Small intestine (tissue), 7 donors: ENCODE measurements at regions not wholly inside any gene's neighbourhood (a gene's known extent, or its start where the extent isn't known, plus 50 kb on each side); places are given as distances from the start of the nearest gene placed in this dataset.
"Not testable (repeated sequence)": the region's sequence is repeated elsewhere in the genome, so short reads cannot be mapped to it uniquely, and the experiment has no call there.

Experiments
- DNase-seq, 2 donors: peaks; one replicate each; pipeline versions ENCODE4 v3.0.0 to v3.0.0-alpha.2; 2013
- FAIRE-seq: peaks from 2 replicates; lab custom pipeline; 2012; peaks lifted over from hg19 to GRCh38; lab: Jason Lieb, UNC
- H3K27ac ChIP-seq, 3 donors: one replicate each; pipeline ENCODE4 v1.5.1; 2013; ENCODE audit warnings: low read length in 2 of 3, mild to moderate bottlenecking in 2 of 3, control low read depth in 1 of 3, inconsistent platforms in 1 of 3, low read depth in 1 of 3, moderate library complexity in 1 of 3
- H3K27me3 ChIP-seq, 3 donors: one replicate each; pipeline ENCODE4 v1.6.1; 2013; ENCODE audit warnings: low read length in 3 of 3, inconsistent platforms in 1 of 3; ENCODE audit not compliant: control insufficient read depth in 3 of 3, insufficient read depth in 3 of 3
- H3K36me3 ChIP-seq, 3 donors: one replicate each; pipeline ENCODE4 v1.6.1; 2013; ENCODE audit warnings: low read length in 3 of 3, inconsistent platforms in 1 of 3, low read depth in 1 of 3, mild to moderate bottlenecking in 1 of 3, moderate library complexity in 1 of 3; ENCODE audit not compliant: control insufficient read depth in 3 of 3, insufficient read depth in 2 of 3
- H3K4me1 ChIP-seq, 3 donors: one replicate each; pipeline ENCODE4 v1.6.1; 2013; ENCODE audit warnings: low read length in 2 of 3, inconsistent platforms in 1 of 3, low read depth in 1 of 3, mild to moderate bottlenecking in 1 of 3, moderate library complexity in 1 of 3; ENCODE audit not compliant: control insufficient read depth in 3 of 3, insufficient read depth in 2 of 3
- H3K4me3 ChIP-seq, 3 donors: one replicate each; pipeline ENCODE4 v1.5.1; 2013; ENCODE audit warnings: low read length in 3 of 3, control low read depth in 1 of 3, inconsistent platforms in 1 of 3, low read depth in 1 of 3, mild to moderate bottlenecking in 1 of 3, moderate library complexity in 1 of 3
- H3K9me3 ChIP-seq, 2 donors: one replicate each; pipeline ENCODE4 v1.6.1; 2013; ENCODE audit warnings: low read depth in 1 of 2, low read length in 1 of 2; ENCODE audit not compliant: control insufficient read depth in 2 of 2, insufficient read depth in 1 of 2
- WGBS, 3 donors: extraction: QIAGEN DNeasy Blood & Tissue Kit; methylation state at CpG; one replicate each; pipeline ENCODE4 v1.1.7; 2013; 5-methylcytosine and 5-hydroxymethylcytosine counted together
- donor health status: healthy with polysubstance abuse.
- donor health status: control.
- donor health status: control.
- donor health status: Bipolar disorder and iron deficiency.
- donor health status: healthy.

DNA sequence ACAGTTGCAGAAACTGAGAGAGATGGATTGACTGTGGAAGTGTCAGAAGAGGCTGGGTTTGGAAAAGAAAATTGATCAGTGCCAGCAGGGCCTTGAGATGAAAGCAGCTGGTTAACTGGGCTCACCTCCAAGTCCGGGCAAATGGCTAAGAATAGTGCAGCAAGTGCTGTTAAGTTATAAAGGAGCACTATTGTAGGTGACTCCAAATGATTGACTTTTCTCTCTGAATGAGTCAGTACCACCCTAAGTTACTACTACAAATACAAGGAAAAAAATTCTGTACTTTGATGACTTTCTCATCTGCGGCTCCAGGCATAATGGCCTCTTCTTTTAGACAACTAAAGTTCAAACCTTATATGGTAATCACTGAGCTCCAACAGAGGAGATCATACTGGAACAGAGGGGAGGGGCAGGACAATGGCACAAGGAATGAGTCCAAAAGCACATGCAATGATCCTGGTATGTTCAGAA is 733.4 kb upstream of the INTU start:
- FAIRE-seq = no peak
- WGBS, 3 donors = 32 to 71% (median 61%) methylated on average over 2 of the region's 2 CpGs
- Histone ChIP-seq H3K9me3 (peaks cover 0 to 18% of the 10 kb centered on the region in 2 donors), H3K27me3 (no peaks in the 10 kb centered on the region), H3K36me3 (no peaks in the 10 kb centered on the region), H3K27ac (no peak overlapping the region), H3K4me3 (no peak overlapping the region), H3K4me1 (no peaks in the 10 kb centered on the region)
- no peak for DNase-seq

- Histone ChIP-seq H3K4me1 (no peaks in the 10 kb centered on the region), H3K27me3 (no peaks in the 10 kb centered on the region), H3K9me3 (peaks cover 0 to 4% of the 10 kb centered on the region in 2 donors), H3K27ac (no peak overlapping the region), H3K36me3 (no peaks in the 10 kb centered on the region), H3K4me3 (no peak overlapping the region)
- DNase-seq (no peak), FAIRE-seq (no peak)
- 53 to 74% (median 55%) methylated on average over 3 of the region's 3 CpGs for WGBS, 3 donors
These were observed 726.3 kb upstream of the INTU start for GRCh38 chr4:126906466-126906865.

- Histone ChIP-seq H3K4me3 (no peak overlapping the region), H3K9me3 (peaks cover 0 to 4% of the 10 kb centered on the region in 2 donors), H3K27me3 (no peaks in the 10 kb centered on the region), H3K27ac (no peak overlapping the region), H3K4me1 (no peaks in the 10 kb centered on the region), H3K36me3 (no peaks in the 10 kb centered on the region)
- DNase-seq (no peak), FAIRE-seq (no peak)
- 43 to 64% (median 45%) methylated on average over 1 of the region's 1 CpG for WGBS, 3 donors
These were observed 725.4 kb upstream of the INTU start for GRCh38 chr4:126907389-126907788.

DNA sequence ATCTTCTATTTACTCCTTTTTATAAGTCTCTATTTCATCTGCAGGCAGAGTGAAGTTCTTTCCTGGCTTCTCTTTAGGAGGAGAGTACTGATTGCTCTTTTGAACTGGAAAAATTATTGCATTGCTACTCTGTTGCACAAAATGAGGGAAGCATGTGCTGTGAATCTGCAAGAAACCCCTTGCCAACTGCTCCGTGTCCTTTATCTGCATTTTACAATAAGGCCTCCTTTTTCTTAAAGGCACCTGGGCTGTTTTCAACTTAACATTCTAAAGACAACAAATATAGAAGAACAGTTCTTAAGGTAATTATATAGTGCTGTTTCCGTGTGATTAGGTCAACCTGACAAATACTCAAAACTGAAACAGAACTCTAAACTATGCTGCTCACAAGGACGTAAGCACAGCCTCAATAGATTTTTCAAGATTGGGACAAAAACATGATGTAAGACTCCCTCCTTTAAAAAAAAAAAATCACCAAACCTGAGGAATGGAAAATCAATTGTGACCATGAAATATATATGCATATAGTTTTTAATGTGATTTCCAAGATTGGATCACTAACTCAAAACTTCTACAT is 716.6 kb upstream of the INTU start:
- no peak for FAIRE-seq

GRCh38 chr4:126916626-126917140 is 716.1 kb upstream of the INTU start:
- H3K4me3 ChIP-seq = no peak overlapping the region
- H3K27me3 ChIP-seq = no peaks in the 10 kb centered on the region
- H3K27ac ChIP-seq = no peak overlapping the region
- H3K36me3 ChIP-seq = no peaks in the 10 kb centered on the region
- DNase-seq = no peak
- no peak for FAIRE-seq
- WGBS, 3 donors = 67 to 81% (median 81%) methylated on average over 10 of the region's 10 CpGs
- no peaks in the 10 kb centered on the region for H3K9me3 ChIP-seq
- H3K4me1 ChIP-seq = no peaks in the 10 kb centered on the region

More for the DNA sequence above, 716.6 kb upstream of the INTU start:
- Histone ChIP-seq H3K27ac (no peak overlapping the region), H3K4me1 (no peaks in the 10 kb centered on the region), H3K27me3 (no peaks in the 10 kb centered on the region), H3K4me3 (no peak overlapping the region), H3K9me3 (no peaks in the 10 kb centered on the region), H3K36me3 (no peaks in the 10 kb centered on the region)
- DNase-seq = no peak
- 52 to 69% (median 67%) methylated on average over 3 of the region's 3 CpGs for WGBS, 3 donors

DNA sequence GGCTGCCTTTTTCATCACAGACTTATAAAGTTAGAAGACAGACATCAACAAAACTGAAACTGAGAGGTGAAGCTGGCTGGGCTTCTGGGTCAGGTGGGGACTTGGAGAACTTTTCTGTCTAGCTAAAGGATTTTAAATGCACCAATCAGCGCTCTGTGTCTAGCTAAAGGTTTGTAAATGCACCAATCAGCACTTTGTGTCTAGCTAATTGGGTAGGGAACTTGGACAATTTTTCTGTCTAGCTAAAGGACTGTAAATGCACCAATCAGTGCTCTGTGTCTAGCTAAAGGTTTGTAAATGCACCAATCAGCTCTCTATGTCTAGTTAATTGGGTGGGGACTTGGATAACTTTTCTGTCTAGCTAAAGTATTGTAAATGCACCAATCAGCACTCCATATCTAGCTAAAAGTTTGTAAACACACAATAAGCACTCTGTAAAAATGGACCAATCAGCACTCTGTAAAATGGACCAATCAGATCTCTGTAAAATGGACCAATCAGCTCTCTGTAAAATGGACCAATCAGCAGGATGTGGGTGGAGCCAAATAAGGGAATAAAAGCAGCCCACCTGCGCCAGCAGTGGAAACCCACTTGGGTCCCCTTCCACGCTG is 710.3 kb upstream of the INTU start:
- WGBS, 3 donors = 79 to 93% (median 84%) methylated on average over 3 of the region's 3 CpGs

GRCh38 chr4:126924237-126924636 is 708.5 kb upstream of the INTU start:
- no peaks in the 10 kb centered on the region for H3K4me1 ChIP-seq
- H3K27ac ChIP-seq = no peak overlapping the region
- no peaks in the 10 kb centered on the region for H3K27me3 ChIP-seq
- no peaks in the 10 kb centered on the region for H3K36me3 ChIP-seq
- FAIRE-seq (no peak), DNase-seq (no peak)
- H3K9me3 ChIP-seq = peaks cover 0 to 8% of the 10 kb centered on the region in 2 donors
- H3K4me3 ChIP-seq = no peak overlapping the region

More for the DNA sequence above, 710.3 kb upstream of the INTU start:
- H3K27me3 ChIP-seq, DNase-seq, H3K27ac ChIP-seq, H3K4me1 ChIP-seq, FAIRE-seq, H3K36me3 ChIP-seq, H3K4me3 ChIP-seq, H3K9me3 ChIP-seq: not testable (repeated sequence)

DNA sequence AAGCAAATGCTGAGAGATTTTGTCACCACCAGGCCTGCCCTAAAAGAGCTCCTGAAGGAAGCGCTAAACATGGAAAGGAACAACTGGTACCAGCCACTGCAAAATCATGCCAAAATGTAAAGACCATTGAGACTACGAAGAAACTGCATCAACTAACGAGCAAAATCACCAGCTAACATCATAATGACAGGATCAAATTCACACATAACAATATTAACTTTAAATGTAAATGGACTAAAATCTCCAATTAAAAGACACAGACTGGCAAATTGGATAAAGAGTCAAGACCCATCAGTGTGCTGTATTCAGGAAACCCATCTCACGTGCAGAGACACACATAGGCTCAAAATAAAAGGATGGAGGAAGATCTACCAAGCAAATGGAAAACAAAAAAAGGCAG is 702.7 kb upstream of the INTU start:
- H3K9me3 ChIP-seq, H3K4me3 ChIP-seq, H3K27me3 ChIP-seq, H3K4me1 ChIP-seq, H3K27ac ChIP-seq, DNase-seq, FAIRE-seq, H3K36me3 ChIP-seq: not testable (repeated sequence)
- 49 to 72% methylated on average over 2 to 3 of the region's 4 CpGs; no CpG with 5 or more reads in 1 of the 3 donors for WGBS, 3 donors
